Activated naive CD8-positive, alpha-beta T cell treated with anti-CD3 and anti-CD28 coated beads, Interleukin-2, amount 10 ng/mL, durations not matched to agents 7 days and 5 days (primary cell): ENCODE measurements at regions not wholly inside any gene's neighbourhood (a gene's known extent, or its start where the extent isn't known, plus 50 kb on each side); places are given as distances from the start of the nearest gene placed in this dataset.

Experiments
- ATAC-seq: fragments of 150-1000 bp; cut with Tn5 transposase; one replicate; pipeline ENCODE4 v1.10.0; 2021; ENCODE audit warnings: low read depth, moderate library complexity
- POLR2A ChIA-PET: fragments of 350-600 bp; sonication (Branson Sonifier 250); formaldehyde crosslinking; loops from one replicate; lab custom pipeline; 2021; ENCODE audit warnings: antibody characterized with exemption; lab: Charles Lee
- DNase-seq: peaks from one replicate; pipeline ENCODE4 v3.0.0; 2021
- H3K27ac Mint-ChIP-seq: one replicate; pipeline ENCODE4 v1.8.0; 2022; ENCODE audit warnings: mild to moderate bottlenecking, mixed read lengths
- H3K27me3 Mint-ChIP-seq: one replicate; pipeline ENCODE4 v1.8.0; 2022; ENCODE audit warnings: mild to moderate bottlenecking, moderate library complexity, mixed read lengths
- H3K36me3 Mint-ChIP-seq: one replicate; pipeline ENCODE4 v1.8.0; 2021; ENCODE audit warnings: mild to moderate bottlenecking, mixed read lengths
- H3K4me1 Mint-ChIP-seq: one replicate; pipeline ENCODE4 v1.8.0; 2021; ENCODE audit warnings: mixed read lengths
- H3K4me3 Mint-ChIP-seq: one replicate; pipeline ENCODE4 v1.8.0; 2022; ENCODE audit warnings: mild to moderate bottlenecking, moderate library complexity, mixed read lengths
- H3K9me3 Mint-ChIP-seq: one replicate; pipeline ENCODE4 v1.8.0; 2021; ENCODE audit warnings: mixed read lengths

DNA sequence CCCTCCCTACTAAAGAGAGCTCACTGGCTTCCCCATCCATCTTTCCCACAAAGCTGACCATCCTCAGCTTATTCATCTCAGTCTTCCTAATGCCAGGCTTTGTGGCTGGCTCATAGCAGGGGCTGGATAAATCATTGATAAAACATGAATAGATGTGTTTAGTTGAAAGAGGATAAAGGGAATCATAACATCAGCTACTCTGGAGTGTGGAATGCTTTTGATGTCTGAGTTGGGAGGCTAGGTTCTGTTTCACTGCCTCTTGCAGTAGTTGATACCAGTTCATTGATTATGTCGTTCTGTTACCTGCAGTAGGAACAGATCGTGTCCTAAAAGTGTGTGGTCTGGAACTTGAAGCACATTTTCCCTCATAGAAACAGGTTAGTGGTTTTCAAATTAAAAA, 66.3 kb upstream of the HK2 start:
- H3K4me1 Mint-ChIP-seq: peaks cover 12% of the 10 kb centered on the region
- H3K36me3 Mint-ChIP-seq: no peaks in the 10 kb centered on the region
- H3K9me3 Mint-ChIP-seq: no peaks in the 10 kb centered on the region
- no peak overlapping the region for H3K4me3 Mint-ChIP-seq
- no peak overlapping the region for H3K27ac Mint-ChIP-seq
- ATAC-seq: no peak
- POLR2A ChIA-PET: no interaction called here
- peaks cover 10% of the 10 kb centered on the region for H3K27me3 Mint-ChIP-seq
- no peak for DNase-seq

GRCh38 chr2:74768401-74768914, 65.5 kb upstream of the HK2 start:
- H3K27ac Mint-ChIP-seq: no peak overlapping the region
- H3K4me3 Mint-ChIP-seq: no peak overlapping the region
- H3K9me3 Mint-ChIP-seq: no peaks in the 10 kb centered on the region
- peaks cover 12% of the 10 kb centered on the region for H3K4me1 Mint-ChIP-seq
- POLR2A ChIA-PET: no interaction called here
- ATAC-seq: no peak
- no peak for DNase-seq
- H3K27me3 Mint-ChIP-seq: peaks cover 10% of the 10 kb centered on the region
- H3K36me3 Mint-ChIP-seq: no peaks in the 10 kb centered on the region

DNA sequence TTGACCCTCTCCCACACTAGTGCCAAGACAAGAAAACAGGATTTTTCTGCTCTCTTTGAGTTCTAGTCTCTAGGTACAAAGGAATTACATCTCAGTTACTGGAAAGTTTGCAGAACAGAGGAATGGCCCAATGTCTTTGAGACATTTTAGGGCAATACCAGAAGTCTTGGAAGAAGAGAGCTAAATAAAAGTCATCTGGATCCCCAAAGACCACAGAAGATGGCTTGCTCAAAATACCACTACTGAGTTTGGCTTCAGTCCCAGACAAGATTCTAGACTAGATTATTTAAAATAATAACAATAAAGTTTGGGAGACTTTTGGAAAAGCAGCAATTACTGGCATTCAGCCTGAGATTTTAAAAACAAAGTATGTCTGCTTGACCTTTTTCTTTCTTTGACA, 61.9 kb upstream of the HK2 start:
- H3K9me3 Mint-ChIP-seq: no peaks in the 10 kb centered on the region
- H3K4me3 Mint-ChIP-seq: no peak overlapping the region
- POLR2A ChIA-PET: no interaction called here
- no peak for DNase-seq
- peaks cover under 1% of the 10 kb centered on the region for H3K4me1 Mint-ChIP-seq
- no peak overlapping the region for H3K27ac Mint-ChIP-seq
- peaks cover 10% of the 10 kb centered on the region for H3K27me3 Mint-ChIP-seq
- peaks cover 2% of the 10 kb centered on the region for H3K36me3 Mint-ChIP-seq
- no peak for ATAC-seq

DNA sequence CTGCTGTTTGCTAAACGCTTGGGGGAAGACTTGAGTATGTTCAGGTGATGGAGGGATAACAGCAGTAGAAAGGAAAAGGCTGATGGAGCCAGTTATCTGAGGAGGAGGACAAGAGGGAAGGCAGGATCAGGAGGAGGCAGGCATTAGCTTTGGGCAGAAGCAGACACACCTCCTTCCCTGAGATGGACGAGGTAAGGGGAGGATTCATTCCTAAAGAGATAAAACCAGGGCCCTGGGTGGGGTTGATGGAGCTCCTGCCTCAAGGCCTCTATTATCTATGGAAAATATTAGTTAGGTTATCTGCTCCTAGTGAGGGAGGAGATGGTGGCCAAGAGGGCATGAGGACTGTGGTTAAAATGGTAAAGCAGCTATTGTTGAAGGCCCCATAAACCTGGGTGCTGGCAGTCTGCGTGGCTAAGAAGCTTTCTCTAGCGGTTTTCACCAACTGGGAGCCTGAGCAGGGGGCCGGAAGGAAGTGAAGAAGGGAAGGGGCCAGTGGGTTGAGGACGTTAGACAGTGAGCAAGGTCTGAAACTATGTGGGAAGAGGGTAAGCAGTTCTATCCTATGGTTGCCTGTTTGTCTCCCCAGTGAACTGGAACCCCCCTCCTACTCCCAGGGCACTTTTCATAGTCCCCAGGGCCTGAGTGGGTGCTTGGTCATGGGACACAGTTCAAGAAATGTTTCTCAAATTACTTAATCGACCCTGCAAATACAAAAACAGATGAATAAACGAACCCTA, 56.6 kb upstream of the HK2 start:
- Mint-ChIP-seq H3K27ac (peak overlapping the region; percentile 80), H3K4me3 (peak overlapping the region; percentile 50), H3K9me3 (no peaks in the 10 kb centered on the region), H3K4me1 (peaks cover 8% of the 10 kb centered on the region), H3K36me3 (peaks cover 2% of the 10 kb centered on the region), H3K27me3 (peaks cover 5% of the 10 kb centered on the region)
- DNase-seq: no peak
- POLR2A ChIA-PET: interaction anchor here (1.2 kb wide), 1 partner anchor 58 kb away, joined by 3 read pairs; no protein-coding TSS in a partner anchor
- ATAC-seq: peak; percentile 73

DNA sequence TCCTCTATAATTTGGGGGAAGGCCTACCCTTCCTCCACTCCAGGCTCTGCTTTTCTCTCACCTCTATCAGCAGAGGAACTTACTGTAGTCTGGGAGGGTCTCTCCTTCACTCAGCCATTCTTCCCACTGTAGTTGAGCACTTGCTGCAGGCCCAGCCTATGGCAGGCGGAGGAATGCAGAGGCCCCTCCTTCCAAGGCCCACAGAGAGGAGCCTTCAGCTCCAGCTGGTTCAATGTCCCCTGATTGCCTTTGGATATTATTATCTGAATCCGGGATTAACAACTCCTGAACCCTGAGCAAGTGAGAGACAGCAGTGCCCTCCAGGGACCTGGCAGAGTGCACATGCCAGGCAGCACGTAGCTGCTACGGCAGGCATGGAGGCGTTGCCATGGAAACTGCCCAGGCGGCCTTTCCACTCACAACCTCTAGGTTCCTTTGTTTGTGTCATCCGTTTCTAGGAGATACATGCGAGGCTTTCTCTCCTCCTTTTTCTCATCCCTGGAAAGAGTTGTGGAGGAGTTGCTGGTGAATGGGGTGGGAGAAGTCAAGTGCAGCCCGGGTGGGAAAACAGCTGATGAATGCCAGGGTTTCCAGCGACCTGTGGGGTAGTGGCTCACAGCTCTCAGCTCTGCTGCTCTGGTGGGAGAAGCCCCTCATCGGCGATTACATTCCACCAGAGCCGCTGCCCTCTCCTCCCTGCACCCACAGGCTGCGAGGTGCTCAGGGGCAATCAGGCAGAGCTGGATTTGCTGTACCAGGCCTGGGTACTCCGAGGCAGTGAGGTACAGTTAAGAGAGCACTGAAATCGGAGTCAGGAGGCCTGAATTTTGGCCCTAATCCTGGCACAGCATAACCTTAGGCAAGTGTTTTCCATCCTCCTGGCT, 55.3 kb upstream of the HK2 start:
- Mint-ChIP-seq H3K4me3 (no peak overlapping the region), H3K27me3 (peaks cover 10% of the 10 kb centered on the region)
- no peak for ATAC-seq

GRCh38 chr2:74779265-74779558, 54.7 kb upstream of the HK2 start:
- DNase-seq (no peak), ATAC-seq (no peak)
- peaks cover 2% of the 10 kb centered on the region for H3K36me3 Mint-ChIP-seq
- peaks cover 10% of the 10 kb centered on the region for H3K27me3 Mint-ChIP-seq
- POLR2A ChIA-PET: no interaction called here
- no peak overlapping the region for H3K4me3 Mint-ChIP-seq
- no peak overlapping the region for H3K27ac Mint-ChIP-seq
- H3K4me1 Mint-ChIP-seq: peaks cover 8% of the 10 kb centered on the region
- H3K9me3 Mint-ChIP-seq: no peaks in the 10 kb centered on the region

More for the DNA sequence above, 55.3 kb upstream of the HK2 start:
- Mint-ChIP-seq H3K9me3 (no peaks in the 10 kb centered on the region), H3K4me1 (peaks cover 8% of the 10 kb centered on the region), H3K36me3 (peaks cover 2% of the 10 kb centered on the region), H3K27ac (peak overlapping the region; percentile 40)
- no peak for DNase-seq
- POLR2A ChIA-PET: no interaction called here

DNA sequence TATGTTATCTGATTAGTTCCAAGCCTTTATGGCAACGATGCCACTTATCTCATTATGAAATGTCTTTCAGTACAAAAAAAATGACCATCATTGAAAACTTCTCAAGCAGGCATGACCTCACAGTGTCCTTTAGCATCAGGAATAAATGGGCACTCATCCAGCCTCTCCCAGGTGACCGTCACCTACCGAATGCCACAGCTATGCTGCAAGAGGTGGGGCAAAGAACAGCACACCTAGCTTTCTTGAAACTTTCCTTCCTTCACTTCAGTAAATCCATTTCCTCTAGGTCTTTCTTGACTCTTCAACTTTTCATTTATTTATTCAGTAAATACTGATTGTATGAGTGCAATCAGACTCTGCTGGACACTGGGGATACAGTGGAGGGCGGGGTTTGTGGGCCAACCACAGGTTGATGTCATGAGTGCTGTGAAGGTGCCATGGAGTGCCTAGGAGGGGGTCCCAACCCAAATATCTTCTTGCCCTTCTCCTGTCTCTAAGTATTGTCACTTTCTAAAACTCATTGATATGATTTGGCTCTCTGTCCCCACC, 54.3 kb upstream of the HK2 start:
- no peak for ATAC-seq
- POLR2A ChIA-PET: no interaction called here
- H3K27ac Mint-ChIP-seq: no peak overlapping the region

More for the DNA sequence above, 54.3 kb upstream of the HK2 start:
- no peaks in the 10 kb centered on the region for H3K9me3 Mint-ChIP-seq
- no peak for DNase-seq
- H3K27me3 Mint-ChIP-seq: peaks cover 10% of the 10 kb centered on the region
- no peak overlapping the region for H3K4me3 Mint-ChIP-seq
- H3K36me3 Mint-ChIP-seq: peaks cover 2% of the 10 kb centered on the region
- H3K4me1 Mint-ChIP-seq: peaks cover 8% of the 10 kb centered on the region
